NB4 (cell line): ENCODE measurements at regions not wholly inside any gene's neighbourhood (a gene's known extent, or its start where the extent isn't known, plus 50 kb on each side); places are given as distances from the start of the nearest gene placed in this dataset.

Experiments used
- DNase-seq: peaks from one replicate; pipeline ENCODE4 v3.0.0; 2010; ENCODE audit warnings: low read depth
- H3K4me3 ChIP-seq: one replicate; pipeline ENCODE4 v1.5.1; 2011; ENCODE audit warnings: mild to moderate bottlenecking, low read depth, low read length, moderate library complexity
- MYC ChIP-seq: IDR thresholded peaks from 2 replicates; pipeline ENCODE4 v1.6.1; 2011; ENCODE audit warnings: low read depth, low read length
- POLR2A ChIP-seq: IDR thresholded peaks from 2 replicates; pipeline ENCODE4 v1.6.1; 2011; ENCODE audit warnings: mild to moderate bottlenecking; ENCODE audit not compliant: insufficient read length; ENCODE audit errors: extremely low read depth
- TF ChIP-seq, protein P1 (sequence below): IDR thresholded peaks from 2 replicates; pipeline ENCODE4 v1.6.1; 2011; ENCODE audit warnings: low read depth, low read length
- TF ChIP-seq, protein P2 (sequence below): IDR thresholded peaks from one replicate; pipeline ENCODE4 v1.5.1; 2012; ENCODE audit warnings: low read depth, low read length

DNA sequence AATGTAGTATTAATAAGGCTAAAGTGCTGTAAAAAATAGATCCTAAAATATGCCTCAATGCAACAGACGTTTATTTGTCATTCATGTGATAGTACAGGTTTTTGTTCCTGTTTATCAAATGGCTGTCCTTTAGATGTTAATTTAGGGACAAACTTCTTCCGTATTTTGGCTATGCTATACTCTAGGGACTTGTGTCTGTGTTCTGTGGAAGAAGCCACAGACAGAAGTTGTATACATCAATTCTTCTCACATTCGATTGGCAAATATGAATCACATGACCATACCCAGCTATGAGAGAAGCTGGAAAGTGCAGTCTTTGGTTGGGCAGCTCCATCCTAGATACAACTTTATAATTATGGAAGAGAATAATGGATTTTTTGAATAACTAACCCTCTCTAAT, 232.7 kb upstream of the SNX7 start:
- TF ChIP-seq, protein P1, sequence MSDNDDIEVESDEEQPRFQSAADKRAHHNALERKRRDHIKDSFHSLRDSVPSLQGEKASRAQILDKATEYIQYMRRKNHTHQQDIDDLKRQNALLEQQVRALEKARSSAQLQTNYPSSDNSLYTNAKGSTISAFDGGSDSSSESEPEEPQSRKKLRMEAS: no peak
- TF ChIP-seq, protein P2, sequence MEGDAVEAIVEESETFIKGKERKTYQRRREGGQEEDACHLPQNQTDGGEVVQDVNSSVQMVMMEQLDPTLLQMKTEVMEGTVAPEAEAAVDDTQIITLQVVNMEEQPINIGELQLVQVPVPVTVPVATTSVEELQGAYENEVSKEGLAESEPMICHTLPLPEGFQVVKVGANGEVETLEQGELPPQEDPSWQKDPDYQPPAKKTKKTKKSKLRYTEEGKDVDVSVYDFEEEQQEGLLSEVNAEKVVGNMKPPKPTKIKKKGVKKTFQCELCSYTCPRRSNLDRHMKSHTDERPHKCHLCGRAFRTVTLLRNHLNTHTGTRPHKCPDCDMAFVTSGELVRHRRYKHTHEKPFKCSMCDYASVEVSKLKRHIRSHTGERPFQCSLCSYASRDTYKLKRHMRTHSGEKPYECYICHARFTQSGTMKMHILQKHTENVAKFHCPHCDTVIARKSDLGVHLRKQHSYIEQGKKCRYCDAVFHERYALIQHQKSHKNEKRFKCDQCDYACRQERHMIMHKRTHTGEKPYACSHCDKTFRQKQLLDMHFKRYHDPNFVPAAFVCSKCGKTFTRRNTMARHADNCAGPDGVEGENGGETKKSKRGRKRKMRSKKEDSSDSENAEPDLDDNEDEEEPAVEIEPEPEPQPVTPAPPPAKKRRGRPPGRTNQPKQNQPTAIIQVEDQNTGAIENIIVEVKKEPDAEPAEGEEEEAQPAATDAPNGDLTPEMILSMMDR: no peak
- TF ChIP-seq POLR2A (no peak), MYC (no peak)
- no peak overlapping the region for H3K4me3 ChIP-seq
- DNase-seq: no peak

DNA sequence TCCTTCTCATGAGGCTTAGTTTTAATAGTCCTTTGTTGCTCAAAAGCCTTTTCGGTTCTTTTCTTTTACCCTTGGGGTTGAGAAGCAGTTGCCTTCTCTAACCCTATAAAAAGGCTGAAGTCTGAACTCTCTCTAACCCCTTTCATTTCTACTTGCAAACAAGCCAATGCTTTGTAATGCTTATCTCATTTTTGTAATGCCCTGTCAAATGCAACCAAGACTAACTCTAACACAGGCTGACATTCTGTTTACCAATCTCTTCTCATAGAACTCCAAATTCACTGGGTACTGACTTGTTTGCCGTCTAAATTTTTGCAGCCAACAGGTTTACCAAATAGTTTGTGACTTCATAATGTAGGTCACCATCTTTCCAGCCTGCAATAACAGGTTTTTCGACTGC, 233.9 kb upstream of the SNX7 start:
- no peak for DNase-seq
- no peak overlapping the region for H3K4me3 ChIP-seq
- TF ChIP-seq POLR2A (no peak), MYC (no peak)
- TF ChIP-seq, protein P1: no peak
- TF ChIP-seq, protein P2: no peak

DNA sequence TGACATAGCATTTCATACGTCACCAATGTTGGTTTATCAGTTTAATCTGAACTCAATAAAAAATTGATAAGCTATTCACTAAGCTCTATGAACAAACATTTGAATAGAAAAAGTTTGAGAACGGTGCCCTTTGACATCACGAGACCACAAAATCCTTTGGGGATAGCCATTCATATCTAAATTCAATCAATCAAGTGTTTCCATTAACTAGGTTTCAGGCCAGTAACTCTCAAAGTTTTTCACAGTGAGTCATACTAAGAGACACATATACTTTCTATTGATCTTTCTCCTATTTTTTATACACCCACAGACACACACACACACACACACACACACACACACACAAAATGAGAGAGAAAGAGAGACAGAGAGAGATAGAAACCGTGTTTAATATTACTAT, 235.4 kb upstream of the SNX7 start:
- TF ChIP-seq POLR2A (no peak), MYC (no peak)
- TF ChIP-seq, protein P1: no peak
- TF ChIP-seq, protein P2: no peak
- no peak for DNase-seq
- no peak overlapping the region for H3K4me3 ChIP-seq

DNA sequence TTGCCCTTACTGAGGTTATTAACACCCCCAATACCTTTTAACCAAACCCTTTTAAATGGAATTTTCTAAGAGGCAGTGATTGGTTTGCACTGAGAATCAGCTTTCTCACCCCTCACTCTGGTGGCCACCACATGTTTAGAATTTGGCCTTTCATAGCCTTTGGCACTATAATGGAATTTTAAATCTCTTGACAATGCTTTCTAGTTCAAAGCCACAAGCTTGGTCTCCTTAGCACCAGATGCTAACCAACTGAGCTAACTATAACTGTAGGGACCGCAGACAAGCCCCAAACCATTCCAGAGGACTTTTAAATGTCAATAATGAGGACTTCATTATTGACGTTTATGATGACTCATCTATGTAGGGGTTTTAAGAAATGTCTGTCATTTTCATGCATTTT, 238.7 kb upstream of the SNX7 start:
- DNase-seq: no peak
- no peak for TF ChIP-seq POLR2A
- TF ChIP-seq, protein P1: no peak
- TF ChIP-seq MYC: no peak
- TF ChIP-seq, protein P2: no peak
- H3K4me3 ChIP-seq: no peak overlapping the region

DNA sequence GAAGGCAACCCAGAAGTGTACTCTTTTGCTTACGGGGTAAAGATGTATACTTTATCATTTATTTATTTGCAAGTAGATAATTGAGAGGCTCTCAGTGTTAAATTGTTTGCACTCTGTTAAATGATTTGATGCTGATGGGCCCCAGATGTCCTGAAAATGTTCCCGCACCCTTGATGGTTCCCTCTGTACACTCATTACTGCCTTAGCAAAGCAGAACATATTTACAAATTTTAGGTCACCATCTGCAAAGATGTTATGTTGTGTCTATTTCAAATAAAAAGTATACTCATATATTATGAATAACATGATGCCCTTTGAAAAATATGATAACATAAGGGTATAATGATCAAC, 240.5 kb upstream of the SNX7 start:
- DNase-seq: no peak
- H3K4me3 ChIP-seq: no peak overlapping the region
- TF ChIP-seq POLR2A (no peak), MYC (no peak)
- TF ChIP-seq, protein P1: no peak
- TF ChIP-seq, protein P2: no peak
